Mononuclear cell (primary cell): ENCODE measurements at regions not wholly inside any gene's neighbourhood (a gene's known extent, or its start where the extent isn't known, plus 50 kb on each side); places are given as distances from the start of the nearest gene placed in this dataset.

Source experiments
- H3K27me3 ChIP-seq: 2 replicates; pipeline ENCODE4 v1.6.0; 2011; ENCODE audit warnings: low read length, control low read depth; ENCODE audit not compliant: insufficient read depth
- H3K4me1 ChIP-seq: 2 replicates; pipeline ENCODE4 v1.5.1; 2011; ENCODE audit warnings: mild to moderate bottlenecking, low read length, control low read depth; ENCODE audit not compliant: insufficient read depth
- H3K4me3 ChIP-seq: 2 replicates; pipeline ENCODE4 v1.5.1; 2011; ENCODE audit warnings: mild to moderate bottlenecking, low read length, moderate library complexity
- H3K9me3 ChIP-seq: 2 replicates; pipeline ENCODE4 v1.5.1; 2011; ENCODE audit warnings: low read depth, mild to moderate bottlenecking, control low read depth, low read length

- H3K4me3 ChIP-seq, result no peak overlapping the region
- H3K4me1 ChIP-seq, result no peaks in the 10 kb centered on the region
Observed at GRCh38 chr2:194610297-194610696, 1046.7 kb upstream of the SLC39A10 start.

GRCh38 chr2:194603429-194603828 is 1053.6 kb upstream of the SLC39A10 start:
- no peaks in the 10 kb centered on the region for H3K27me3 ChIP-seq
- no peaks in the 10 kb centered on the region for H3K9me3 ChIP-seq
- no peak overlapping the region for H3K4me3 ChIP-seq
- H3K4me1 ChIP-seq, result no peaks in the 10 kb centered on the region

More at GRCh38 chr2:194610297-194610696, 1046.7 kb upstream of the SLC39A10 start:
- Histone ChIP-seq H3K27me3 (no peaks in the 10 kb centered on the region), H3K9me3 (no peaks in the 10 kb centered on the region)

GRCh38 chr2:194602750-194603149 is 1054.3 kb upstream of the SLC39A10 start:
- H3K4me1 ChIP-seq, result no peaks in the 10 kb centered on the region
- H3K4me3 ChIP-seq, result no peak overlapping the region
- no peaks in the 10 kb centered on the region for H3K9me3 ChIP-seq
- H3K27me3 ChIP-seq, result no peaks in the 10 kb centered on the region

GRCh38 chr2:194591192-194591591 is 1065.8 kb upstream of the SLC39A10 start:
- no peak overlapping the region for H3K4me3 ChIP-seq
- no peaks in the 10 kb centered on the region for H3K4me1 ChIP-seq
- no peaks in the 10 kb centered on the region for H3K27me3 ChIP-seq
- no peaks in the 10 kb centered on the region for H3K9me3 ChIP-seq

- H3K27me3 ChIP-seq, result no peaks in the 10 kb centered on the region
- no peak overlapping the region for H3K4me3 ChIP-seq
- H3K9me3 ChIP-seq, result no peaks in the 10 kb centered on the region
- no peaks in the 10 kb centered on the region for H3K4me1 ChIP-seq
Observed at GRCh38 chr2:194587739-194588270, 1069.2 kb upstream of the SLC39A10 start.

GRCh38 chr2:194567661-194568017 is 1089.4 kb upstream of the SLC39A10 start:
- Histone ChIP-seq H3K9me3 (no peaks in the 10 kb centered on the region), H3K4me3 (no peak overlapping the region), H3K27me3 (no peaks in the 10 kb centered on the region), H3K4me1 (no peaks in the 10 kb centered on the region)

GRCh38 chr2:194566907-194567660 is 1089.9 kb upstream of the SLC39A10 start:
- Histone ChIP-seq H3K9me3 (no peaks in the 10 kb centered on the region), H3K27me3 (no peaks in the 10 kb centered on the region), H3K4me3 (no peak overlapping the region), H3K4me1 (no peaks in the 10 kb centered on the region)

- H3K4me3 ChIP-seq, result no peak overlapping the region
- no peaks in the 10 kb centered on the region for H3K27me3 ChIP-seq
- H3K9me3 ChIP-seq, result no peaks in the 10 kb centered on the region
- no peaks in the 10 kb centered on the region for H3K4me1 ChIP-seq
Observed at GRCh38 chr2:194564422-194564821, 1092.6 kb upstream of the SLC39A10 start.

GRCh38 chr2:194562329-194562728 is 1094.7 kb upstream of the SLC39A10 start:
- Histone ChIP-seq H3K9me3 (no peaks in the 10 kb centered on the region), H3K4me3 (no peak overlapping the region), H3K4me1 (no peaks in the 10 kb centered on the region), H3K27me3 (no peaks in the 10 kb centered on the region)

GRCh38 chr2:194559964-194560363 is 1097.1 kb upstream of the SLC39A10 start:
- H3K27me3 ChIP-seq, result no peaks in the 10 kb centered on the region
- H3K4me3 ChIP-seq, result no peak overlapping the region
- no peaks in the 10 kb centered on the region for H3K4me1 ChIP-seq
- no peaks in the 10 kb centered on the region for H3K9me3 ChIP-seq

- H3K27me3 ChIP-seq, result no peaks in the 10 kb centered on the region
- no peaks in the 10 kb centered on the region for H3K4me1 ChIP-seq
- H3K4me3 ChIP-seq, result no peak overlapping the region
- no peaks in the 10 kb centered on the region for H3K9me3 ChIP-seq
Observed at GRCh38 chr2:194559523-194559922, 1097.5 kb upstream of the SLC39A10 start.

- H3K4me3 ChIP-seq, result no peak overlapping the region
- H3K27me3 ChIP-seq, result no peaks in the 10 kb centered on the region
- no peaks in the 10 kb centered on the region for H3K4me1 ChIP-seq
- no peaks in the 10 kb centered on the region for H3K9me3 ChIP-seq
Observed at GRCh38 chr2:194557993-194558392, 1099.0 kb upstream of the SLC39A10 start.

GRCh38 chr2:194556629-194557028 is 1100.4 kb upstream of the SLC39A10 start:
- H3K4me3 ChIP-seq, result no peak overlapping the region
- no peaks in the 10 kb centered on the region for H3K4me1 ChIP-seq
- H3K9me3 ChIP-seq, result no peaks in the 10 kb centered on the region
- no peaks in the 10 kb centered on the region for H3K27me3 ChIP-seq

- Histone ChIP-seq H3K4me3 (no peak overlapping the region), H3K4me1 (no peaks in the 10 kb centered on the region), H3K27me3 (no peaks in the 10 kb centered on the region), H3K9me3 (no peaks in the 10 kb centered on the region)
Observed at GRCh38 chr2:194553980-194554379, 1103.0 kb upstream of the SLC39A10 start.

- Histone ChIP-seq H3K4me3 (no peak overlapping the region), H3K27me3 (no peaks in the 10 kb centered on the region), H3K9me3 (no peaks in the 10 kb centered on the region), H3K4me1 (no peaks in the 10 kb centered on the region)
Observed at GRCh38 chr2:194550702-194551101, 1106.3 kb upstream of the SLC39A10 start.

GRCh38 chr2:194549387-194549786 is 1107.6 kb upstream of the SLC39A10 start:
- Histone ChIP-seq H3K4me1 (no peaks in the 10 kb centered on the region), H3K4me3 (no peak overlapping the region), H3K9me3 (no peaks in the 10 kb centered on the region), H3K27me3 (no peaks in the 10 kb centered on the region)
